NCI-H345 (cell line): ENCODE measurements at regions not wholly inside any gene's neighbourhood (a gene's known extent, or its start where the extent isn't known, plus 50 kb on each side); places are given as distances from the start of the nearest gene placed in this dataset.

Source experiments
- DNase-seq: peaks from one replicate; lab custom pipeline; 2025; lab: John Stamatoyannopoulos, UW

GRCh38 chr3:26525013-26525412 is 97.6 kb upstream of the LRRC3B start:
- DNase-seq = no peak

- no peak for DNase-seq
Measured at GRCh38 chr3:26535151-26535550, 87.4 kb upstream of the LRRC3B start.

GRCh38 chr3:26536955-26537354 is 85.6 kb upstream of the LRRC3B start:
- no peak for DNase-seq

DNA sequence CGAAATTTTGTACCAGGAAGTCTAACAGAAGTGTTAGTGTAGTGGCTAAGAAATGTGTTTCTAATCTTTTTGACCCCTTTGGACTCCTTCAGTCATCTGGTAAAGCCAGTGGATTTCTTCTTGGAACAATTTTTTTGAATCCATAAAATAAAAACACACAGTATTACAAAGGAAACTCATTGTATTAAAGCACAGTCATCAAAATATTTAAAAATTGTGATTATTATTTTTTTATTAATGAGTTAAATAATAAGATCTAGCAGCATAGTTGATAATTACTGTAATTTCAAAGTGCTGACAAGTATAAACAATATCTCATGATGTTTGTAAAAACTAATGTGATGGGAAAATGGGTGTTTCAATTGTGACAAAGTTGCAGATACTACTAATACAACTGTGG is 72.2 kb upstream of the LRRC3B start:
- no peak for DNase-seq

DNA sequence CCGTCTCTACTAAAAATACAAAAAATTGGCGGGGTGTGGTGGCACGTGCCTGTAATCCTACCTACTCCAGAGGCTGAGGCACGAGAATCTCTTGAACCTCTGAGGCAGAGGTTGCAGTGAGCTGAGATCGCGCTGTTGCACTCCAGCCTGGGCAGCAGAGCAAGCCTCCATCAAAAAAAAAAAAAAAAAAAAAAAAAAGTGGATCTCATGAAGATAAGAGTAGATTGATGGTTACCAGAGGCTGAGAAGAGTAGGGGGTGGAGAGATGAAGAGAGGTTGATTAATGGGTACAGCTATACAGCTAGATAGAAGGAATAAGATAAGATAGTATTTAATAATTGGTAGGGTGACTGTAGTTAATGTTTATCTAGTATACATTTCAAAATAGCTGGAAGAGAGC is 65.9 kb upstream of the LRRC3B start:
- DNase-seq = no peak

GRCh38 chr3:26558257-26558656 is 64.3 kb upstream of the LRRC3B start:
- DNase-seq = no peak

GRCh38 chr3:26559227-26559626 is 63.3 kb upstream of the LRRC3B start:
- DNase-seq = no peak

GRCh38 chr3:26560081-26560480 is 62.5 kb upstream of the LRRC3B start:
- no peak for DNase-seq

GRCh38 chr3:26562021-26562768 is 60.4 kb upstream of the LRRC3B start:
- DNase-seq = no peak
